Left renal pelvis (tissue), 4 donors: ENCODE measurements at regions not wholly inside any gene's neighbourhood (a gene's known extent, or its start where the extent isn't known, plus 50 kb on each side); places are given as distances from the start of the nearest gene placed in this dataset.
A peak's percentile ranks its signal among the peaks of the same experiment; 100 is the strongest.
"Not testable (repeated sequence)": the region's sequence is repeated elsewhere in the genome, so short reads cannot be mapped to it uniquely, and the experiment has no call there.

ENCODE experiments used
- DNase-seq, 4 donors: peaks; one replicate each; pipeline ENCODE4 v3.0.0-alpha.2; 2013; ENCODE audit warnings: low read depth in 4 of 4, low spot score in 3 of 4

DNA sequence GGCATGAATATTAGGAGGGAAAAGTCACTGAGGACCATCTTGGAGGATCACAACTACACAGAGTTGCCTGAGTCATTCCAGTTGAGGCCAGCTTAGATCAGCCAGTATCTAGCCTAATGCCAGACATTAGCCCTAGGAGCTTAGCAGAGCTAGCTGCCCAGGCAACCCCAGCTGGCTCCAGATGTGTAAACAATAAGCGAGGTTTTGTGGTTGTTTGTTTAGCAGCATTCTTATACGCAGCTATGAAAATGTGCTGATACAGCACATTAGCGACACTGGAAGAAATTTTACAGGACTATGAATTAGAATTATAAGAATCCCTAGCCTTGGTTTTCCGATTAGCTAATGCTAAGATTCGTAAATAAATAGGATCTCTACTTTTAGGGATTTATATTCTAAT is 59.3 kb downstream of the BTBD3 start:
- no peak for DNase-seq

DNA sequence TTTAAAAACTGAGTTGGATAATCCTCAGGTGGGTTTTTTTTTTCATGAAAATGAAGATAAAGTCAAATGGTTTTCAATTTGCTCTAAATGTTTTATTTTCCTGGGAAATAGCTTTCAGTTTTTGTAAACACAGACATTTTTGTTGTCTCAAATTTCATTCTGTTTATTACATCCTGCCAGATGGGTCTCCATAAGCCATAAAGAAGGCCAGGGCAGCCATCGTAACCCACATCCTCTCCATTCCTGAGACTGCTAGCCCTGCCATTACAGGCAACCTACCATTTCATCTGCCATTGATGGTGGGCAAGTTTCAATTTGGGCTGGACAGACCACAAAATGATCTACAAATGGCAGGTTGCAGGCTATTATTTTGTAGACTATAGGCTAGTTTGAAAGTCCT is 60.8 kb downstream of the BTBD3 start:
- no peak for DNase-seq

DNA sequence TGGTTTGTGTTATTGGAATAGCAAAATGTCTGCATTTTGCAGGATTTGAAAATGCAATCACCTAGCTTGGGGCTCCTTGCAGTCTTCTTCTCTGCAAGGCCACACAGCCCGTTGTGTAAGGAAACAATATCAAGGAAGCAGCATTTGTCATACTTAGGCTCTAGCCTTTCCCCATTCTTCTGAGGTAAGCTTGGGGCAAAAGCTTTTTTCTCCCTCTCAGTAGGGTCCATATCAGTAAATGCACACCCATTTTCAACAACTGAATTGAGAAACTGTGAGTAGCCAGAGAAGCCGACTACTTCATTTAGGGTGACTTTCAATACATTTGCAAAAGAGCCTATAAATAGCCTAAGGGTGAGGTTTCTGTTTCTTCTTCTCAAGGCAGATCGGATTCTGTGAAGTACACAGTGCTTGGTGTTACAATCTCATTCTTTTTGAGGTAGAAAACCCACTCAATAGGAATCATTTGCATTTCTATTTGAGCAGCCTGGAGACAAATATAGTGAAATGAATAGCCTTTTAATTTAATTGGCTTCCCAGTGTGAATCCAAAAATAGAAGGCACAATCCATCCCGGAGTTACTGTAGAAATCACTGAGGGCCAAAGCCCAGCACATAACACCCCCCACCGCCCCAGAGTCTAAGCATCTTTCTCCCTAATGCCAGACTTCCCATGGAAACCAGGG is 61.8 kb downstream of the BTBD3 start:
- no peak for DNase-seq

DNA sequence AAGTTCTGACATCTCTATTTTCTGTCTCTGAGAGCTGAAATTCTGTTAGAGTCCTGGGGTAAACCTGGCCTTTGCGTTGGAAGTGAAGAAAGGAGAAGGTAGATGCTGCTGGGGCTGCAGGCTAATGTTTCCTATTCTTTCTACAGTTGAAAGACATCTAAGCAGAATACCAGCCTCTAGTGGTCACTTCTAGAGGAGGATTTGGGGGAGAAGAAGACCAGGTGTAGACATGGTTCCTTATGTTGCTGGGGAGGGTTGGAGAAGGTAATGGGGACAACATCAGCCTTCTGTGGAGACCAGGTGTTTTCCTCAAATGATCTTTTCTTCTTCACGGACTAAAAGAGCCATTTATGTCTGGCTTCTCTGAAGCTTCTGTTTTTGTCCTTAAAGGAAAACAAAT is 62.6 kb downstream of the BTBD3 start:
- DNase-seq = no peak

DNA sequence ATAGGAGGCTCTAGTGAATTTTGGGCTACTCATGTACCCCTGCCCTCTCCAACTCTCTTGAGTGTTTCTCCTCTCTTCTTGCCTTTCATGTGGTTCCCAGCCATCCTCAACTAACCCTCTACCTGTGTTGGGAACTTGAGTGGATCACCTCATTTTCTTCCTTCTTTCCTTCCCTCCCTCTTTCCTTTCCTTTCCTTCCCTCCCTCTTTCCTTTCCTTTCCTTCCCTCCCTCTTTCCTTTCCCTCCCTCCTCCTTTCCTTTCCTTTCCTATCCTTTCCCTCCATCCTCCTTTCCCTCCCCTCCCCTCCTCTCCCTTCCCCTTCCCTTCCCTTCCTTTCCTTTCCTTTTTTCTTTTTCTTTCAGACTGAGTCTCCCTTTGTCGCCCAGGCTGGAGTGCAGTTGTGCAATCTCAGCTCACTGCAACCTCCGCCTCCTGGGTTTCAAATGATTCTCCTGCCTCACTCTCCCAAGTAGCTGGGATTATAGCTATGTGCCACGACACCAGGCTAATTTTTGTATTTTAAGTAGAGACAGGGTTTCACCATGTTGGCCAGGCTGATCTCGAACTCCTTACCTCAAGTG is 63.8 kb downstream of the BTBD3 start:
- no peak for DNase-seq

DNA sequence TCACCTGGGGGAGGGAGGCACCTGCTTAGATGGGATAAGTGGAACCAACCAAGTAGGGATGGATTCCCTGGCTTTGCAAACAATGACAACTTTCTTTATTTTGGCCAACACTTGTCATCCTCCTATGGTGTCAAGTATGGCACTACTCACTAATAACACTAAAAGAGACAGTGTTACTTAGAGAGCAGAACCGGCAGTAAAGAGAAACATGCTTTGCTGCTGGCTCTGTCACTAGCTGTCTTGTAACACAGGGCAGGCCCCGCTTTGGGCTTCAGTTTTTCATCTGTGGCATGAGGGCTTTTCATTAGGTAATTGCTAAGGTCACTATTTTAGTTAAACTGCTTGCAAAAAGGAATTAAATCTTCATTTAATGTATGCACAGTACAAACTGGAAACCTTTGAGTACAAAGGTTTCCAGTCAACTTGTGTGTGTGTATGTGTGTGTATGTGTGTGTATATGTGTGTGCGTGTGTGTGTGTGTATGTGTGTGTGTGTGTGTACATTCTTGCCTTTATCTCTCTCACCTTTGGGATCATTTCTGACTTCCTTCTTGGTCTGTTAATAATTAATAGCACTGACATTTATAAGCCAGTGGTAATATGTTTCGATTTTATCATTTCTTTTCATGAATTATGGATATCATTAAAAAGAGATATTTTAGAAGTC is 64.7 kb downstream of the BTBD3 start:
- DNase-seq = no peak

DNA sequence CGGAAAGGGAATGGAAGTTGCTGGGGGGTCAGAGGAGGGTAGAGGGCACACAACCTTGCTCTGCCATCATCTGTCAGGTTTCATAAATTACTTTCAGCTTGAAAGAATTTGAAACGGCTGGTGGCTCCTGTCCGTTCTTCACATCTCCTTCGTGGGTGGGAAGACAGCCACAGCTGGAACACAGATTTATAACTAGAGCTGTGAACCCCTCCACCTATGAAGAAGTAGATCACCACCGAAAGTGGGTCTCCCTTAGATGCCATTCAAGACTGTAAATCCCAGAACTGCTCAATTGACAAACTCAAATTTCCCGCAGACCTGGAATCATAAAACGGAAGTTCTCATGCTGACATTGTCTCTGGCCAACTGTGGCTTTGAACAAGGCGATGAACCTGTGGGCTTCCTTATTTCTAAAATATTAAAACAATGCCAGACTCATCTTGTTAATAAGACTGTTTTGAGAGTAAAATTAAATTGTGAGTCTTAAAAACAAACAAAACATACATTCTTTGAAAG is 65.3 kb downstream of the BTBD3 start:
- DNase-seq = no peak

DNA sequence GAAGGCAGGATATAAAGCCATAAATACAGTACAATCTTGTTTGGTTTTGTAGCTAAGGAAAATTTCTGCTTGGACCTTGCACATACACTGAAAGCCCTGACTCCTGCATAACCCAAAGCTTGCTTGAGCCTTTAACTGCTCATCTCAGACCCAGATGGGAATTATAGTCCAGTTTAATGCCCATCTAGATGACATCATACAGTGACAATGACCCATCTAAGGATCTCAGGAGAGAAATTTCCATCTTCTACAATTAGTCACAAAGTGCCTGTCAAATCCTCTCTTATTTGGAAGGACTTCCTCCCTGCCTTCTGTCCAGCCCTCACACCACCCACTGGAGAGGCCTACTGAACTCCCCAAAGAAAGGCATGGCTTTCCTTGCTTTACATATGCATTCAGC is 69.3 kb downstream of the BTBD3 start:
- DNase-seq = no peak

DNA sequence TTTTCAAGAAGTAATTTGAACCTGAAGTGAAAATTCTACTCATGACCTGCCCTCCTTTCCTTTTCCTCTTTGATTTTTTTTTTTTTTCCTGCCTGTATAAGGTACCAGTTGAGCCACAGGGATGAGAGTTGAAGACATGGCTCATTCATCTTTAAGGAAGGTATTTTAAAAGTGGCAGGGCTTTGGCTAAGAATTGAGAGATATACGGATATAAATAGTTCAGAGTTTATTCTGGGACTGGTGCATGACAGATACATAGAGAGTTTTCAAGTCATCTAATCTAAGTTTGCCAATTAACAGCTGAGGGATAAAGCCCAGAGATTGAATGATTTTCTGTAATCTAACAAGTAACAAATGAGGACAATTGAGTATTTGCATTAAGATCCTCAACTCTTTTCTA is 69.8 kb downstream of the BTBD3 start:
- DNase-seq = no peak

DNA sequence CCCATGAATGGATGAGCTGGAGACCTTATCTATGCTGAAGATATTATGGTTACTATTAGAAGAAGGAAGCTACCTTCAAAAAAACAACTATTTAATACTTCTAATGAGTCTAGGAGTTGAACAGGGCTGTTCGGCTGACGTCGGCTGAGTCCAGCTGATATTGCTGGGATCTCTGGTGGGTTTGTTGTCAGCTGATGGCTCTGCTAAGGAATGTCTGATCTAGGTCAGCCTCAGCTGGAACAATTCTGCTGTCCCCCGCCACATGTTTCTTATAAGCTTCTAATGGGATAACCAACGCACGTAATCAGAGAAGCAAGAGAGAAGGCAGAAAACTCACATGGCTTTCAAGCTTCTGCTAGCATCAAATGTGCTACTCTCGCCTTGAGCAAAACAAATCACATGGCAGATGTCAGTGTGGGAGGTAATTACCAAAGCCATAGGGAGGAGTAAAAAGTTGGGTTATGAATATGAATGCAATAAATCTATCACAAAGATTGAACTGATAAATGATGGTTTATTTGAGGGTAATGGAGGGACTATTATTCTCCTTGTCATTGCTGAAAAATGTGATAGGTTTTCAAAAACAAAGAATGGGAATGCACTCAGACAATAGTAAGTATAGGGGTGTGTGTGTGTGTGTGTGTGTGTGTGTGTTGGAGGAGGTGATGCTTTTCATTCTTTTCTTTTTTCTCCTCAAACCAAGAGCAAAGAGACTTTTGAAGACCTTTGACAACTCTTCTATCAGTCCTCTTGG is 71.5 kb downstream of the BTBD3 start:
- no peak for DNase-seq

DNA sequence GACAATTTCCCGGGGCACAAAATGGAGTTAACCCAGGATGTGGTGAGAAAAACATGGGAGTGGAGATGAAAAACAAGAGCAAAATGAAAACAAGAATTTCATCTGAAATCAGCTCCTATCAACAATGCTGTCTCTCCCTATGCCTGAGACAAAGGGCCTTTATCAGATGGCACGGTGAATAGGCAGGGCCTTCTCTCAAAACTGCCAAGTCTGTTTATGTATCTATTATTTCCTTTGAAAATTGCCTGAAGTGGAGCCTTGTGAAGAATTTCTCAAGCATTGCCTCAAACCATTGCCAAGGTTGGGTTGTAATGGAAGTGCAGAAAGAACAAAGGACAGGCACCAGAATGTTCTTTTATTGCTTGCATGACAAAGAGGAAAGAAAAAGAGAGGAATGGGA is 74.7 kb downstream of the BTBD3 start:
- no peak for DNase-seq

DNA sequence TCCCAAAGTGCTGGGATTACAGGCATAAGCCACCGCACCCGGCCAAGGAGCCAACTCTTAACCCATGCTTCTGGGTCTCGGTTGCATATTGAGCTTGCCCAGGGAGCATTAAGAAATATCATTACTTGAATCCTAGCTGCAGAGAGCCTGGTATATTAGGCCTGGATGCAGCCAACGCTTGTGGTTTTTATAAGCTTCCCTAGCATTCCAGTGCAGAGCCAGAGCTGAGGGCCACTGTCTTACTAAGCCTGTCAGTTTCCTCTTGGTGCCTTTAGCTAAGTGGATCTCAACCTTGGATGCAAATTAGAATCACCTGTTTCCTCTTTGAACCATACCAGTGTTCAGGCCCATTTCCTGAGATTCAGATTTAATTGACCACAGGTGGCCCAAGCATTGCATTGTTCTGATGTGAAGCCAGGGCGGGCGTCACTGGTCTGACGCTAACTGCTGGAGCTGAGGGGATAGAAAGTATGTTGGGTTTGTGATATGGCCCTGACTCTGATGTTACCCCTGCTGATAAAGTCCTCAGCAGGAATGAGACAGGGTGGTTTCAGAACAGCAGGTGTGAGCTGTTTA is 76.3 kb downstream of the BTBD3 start:
- DNase-seq = no peak

DNA sequence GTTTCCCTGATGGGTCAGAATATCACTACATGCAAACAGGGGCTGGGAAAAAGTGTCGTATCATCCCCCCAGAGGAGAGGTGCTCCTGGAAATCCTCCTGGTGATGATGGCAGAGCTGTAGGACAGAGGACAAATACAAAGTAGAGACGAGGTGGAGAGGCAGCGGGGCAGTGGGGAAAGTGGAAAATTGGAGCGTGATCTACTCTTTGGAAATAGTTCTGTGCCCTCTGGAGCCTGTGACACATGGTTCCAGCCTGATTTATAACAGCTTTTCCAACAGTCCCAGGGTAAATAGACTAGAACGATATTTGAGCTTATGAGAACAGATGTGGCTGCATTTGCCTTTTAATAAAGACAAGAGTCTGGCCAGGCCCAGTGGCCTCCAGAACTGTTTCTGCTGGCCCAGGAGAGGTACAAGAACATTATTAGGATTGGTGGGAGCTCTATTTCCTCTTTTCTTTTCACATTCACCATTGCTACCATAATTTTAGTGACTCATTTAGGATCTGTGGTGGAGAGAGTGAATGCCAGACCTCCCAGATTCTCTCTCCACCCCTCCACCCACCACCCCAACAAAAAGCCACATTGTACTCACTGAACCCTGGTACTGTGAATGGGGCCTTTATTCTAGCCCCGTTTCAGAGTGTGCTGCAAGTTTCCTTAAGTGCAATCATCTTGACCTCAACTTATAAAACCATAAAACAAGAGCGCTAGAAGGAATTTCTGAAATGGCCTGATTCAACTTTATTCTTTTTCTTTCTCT is 78.3 kb downstream of the BTBD3 start:
- DNase-seq = no peak

DNA sequence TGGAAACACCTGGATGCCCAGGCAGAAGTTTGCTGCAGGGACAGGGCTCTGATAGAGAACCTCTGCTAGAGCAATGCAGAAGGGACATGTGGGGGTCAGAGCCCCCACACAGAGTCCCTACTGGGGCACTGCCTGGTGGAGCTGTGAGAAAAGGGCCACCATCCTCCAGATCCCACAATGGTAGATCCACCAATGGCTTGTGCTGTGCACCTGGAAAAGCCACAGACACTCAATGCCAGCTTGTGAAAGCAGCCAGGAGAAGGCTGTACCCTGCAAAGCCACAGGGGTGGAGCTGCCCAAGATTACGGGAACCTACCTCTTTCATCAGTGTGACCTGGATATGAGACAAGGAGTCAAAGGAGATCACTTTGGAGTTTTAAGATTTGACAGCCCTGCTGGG is 87.1 kb downstream of the BTBD3 start:
- not testable (repeated sequence) for DNase-seq

DNA sequence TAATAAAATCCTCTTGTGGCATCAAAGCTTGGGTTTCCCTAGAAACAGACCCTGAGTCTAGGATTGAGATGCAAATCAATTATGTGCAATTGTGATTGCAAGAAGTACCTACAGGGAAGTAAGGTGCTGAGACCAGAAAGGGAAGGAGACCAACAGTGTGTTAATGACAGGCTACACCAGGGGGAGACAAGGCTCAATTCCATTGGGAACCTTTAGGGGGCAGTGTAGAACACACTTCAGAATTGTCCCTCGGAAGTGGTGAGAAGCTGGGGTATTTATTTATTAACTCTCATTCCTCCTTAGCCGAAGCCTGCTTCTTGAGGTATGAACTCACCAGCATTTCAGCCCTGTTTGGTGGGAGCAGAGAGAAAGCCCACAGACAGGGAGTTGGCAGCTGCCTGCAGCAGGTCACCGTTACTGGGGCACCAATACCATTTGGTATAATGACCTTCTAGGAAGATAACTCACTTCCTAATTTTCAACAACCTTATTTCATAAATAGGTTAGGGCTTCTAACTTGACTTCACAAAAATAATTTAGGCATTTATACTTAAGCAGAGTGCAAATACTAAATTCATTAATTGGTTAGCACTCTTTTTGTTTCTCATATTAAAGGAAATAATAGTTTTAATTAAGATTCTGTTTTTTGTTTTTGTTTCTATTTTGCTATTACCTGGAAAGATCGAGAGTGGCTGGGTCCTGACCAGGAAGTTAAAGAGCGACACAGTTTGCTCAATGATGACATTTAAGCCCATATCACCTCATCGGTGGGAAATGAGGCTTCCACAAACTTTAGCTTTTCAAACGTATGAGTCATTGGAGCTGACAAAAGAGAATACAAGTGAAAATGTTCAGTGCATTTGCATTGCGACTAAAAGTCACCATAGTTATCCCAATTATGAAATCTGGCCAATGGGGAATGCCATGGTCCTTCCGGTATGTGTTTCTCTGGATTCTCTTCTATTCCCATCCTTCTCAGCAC is 94.8 kb downstream of the BTBD3 start:
- peak in 1 of 4 donors; percentile 14 for DNase-seq

DNA sequence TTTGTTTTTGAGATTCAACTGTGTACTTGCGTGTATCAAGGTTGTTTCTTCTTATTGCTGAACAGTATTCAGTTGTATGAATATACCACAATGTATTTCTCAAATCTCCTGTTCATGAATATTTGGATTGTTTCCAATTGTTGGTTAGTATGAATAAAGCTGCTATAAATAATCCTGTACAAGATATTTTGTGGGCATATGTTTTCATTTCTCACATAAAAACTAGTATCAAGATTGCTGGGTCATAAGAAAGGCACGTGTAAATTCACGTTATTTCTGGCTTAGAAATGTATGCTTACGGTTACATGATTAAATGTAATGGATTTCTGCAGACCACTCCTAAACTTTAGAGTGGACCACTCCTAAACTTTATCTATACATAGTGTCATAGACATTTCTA is 96.6 kb downstream of the BTBD3 start:
- DNase-seq = no peak

DNA sequence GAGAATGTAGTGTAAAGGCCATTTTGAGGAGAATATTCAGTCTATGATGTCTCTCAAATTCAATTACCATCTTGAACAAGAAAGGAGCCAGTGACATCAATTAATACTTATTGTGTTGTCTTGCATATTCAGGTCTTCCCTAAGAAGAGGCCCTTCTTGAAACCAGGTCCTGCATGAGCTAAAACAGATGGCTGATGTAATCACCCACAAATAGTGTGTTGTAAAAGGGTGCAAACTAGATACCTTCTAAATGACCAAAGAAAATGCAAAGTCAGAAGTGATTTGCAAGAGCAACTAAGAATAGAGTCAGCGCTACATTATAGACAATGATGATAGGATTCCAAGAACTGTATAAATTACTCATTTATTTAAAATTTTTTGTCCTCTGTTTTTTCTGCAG is 97.0 kb downstream of the BTBD3 start:
- no peak for DNase-seq

DNA sequence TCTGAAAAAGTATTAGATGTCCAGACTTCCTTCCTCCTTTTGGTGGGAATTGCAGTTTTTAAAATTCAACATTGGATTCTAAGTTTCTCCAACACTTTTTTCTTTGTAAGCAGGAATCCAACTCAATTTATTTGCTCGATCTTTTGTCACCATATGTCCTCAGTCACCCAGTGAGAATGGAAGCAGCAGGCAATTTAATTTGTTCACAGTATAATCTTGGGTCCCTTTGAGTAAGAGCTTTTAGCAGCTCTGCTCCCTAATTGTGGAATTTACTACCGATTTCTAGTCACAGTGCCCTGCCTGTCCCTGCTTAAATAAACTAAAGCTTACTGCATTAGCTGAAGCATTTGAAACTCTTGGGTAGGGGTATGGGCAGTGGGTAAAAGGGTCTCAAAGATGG is 98.6 kb downstream of the BTBD3 start:
- no peak for DNase-seq

DNA sequence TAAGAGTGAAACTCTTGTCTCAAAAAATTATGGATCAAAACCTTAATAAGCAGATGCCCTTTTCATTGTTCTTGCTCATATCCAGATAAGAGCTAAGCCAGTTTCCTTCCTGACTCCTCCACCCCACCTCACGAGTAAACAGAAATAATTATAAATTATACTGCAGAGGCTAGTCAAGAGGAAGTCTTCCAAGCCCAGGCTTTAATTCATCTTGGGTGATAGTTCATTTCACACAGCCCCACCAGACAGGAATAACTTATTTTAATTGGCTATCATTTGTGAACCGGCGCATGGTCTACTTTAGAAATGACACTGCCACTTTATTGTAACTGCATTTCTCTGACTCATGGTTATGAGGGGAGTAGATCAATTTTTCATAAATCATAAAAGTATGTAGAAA is 102.0 kb downstream of the BTBD3 start:
- DNase-seq = no peak
